ENCODE measurements at regions not wholly inside any gene's neighbourhood (a gene's known extent, or its start where the extent isn't known, plus 50 kb on each side); places are given as distances from the start of the nearest gene placed in this dataset.
"Not testable (repeated sequence)": the region's sequence is repeated elsewhere in the genome, so short reads cannot be mapped to it uniquely, and the experiment has no call there.

DNA sequence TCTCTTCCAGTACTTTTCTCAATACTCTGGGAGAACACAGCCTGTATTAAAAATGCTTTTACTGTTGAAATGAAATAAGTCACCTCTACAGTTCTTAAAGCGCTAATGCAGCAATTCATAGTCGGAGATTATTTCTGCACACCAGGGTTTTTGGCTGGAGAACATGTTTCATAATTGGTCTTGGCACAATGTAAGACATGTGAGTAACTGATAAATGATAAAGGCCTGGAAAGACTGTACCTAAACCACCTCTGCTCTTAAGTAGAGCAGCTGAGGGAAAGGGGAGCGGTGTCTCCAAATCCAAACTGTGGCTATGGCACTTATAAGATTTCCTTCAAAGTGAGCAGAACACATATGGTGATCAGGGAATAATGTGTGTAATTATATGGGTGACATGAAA is 390.3 kb upstream of the MBL2 start:
- no peak for DNase-seq (ENCODE audit: low read depth)

DNA sequence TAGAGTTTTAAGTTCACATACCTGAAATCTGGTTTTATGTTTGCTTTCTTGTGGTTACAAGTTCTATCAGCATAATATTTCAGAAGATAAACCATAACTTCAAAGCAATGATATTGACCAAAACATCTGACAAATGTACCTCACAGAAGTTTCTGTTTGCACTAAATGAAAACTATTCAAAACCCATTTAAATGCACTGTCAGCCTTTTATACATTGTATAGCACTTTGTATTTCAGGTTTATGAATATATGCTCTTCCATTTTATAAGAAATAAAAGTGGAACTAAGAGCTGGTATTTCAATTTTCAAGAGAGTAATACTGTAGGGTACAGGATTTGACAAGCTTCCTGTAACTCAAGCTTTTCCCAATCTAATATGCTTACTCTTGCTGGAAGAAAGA is 388.6 kb upstream of the MBL2 start:
- no peak for DNase-seq (ENCODE audit: low read depth)

DNA sequence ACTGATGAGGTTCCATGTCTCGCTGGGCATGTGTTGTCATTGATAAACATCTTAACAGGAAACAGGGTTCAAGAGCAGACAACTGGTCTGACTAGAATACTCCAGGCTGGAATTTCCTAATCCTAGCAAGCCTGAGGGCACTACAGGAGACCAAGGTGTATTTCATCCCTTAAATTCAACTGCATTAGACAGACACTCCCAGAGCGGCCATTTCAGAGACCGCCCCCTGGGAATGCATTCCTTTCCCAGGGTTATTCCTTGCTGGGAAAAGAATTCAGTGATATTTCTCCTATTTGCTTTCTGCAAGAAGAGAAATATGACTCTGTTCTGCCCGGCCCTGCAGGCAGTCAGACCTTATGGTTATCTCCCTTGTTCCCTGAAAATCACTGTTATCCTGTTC is 383.1 kb upstream of the MBL2 start:
- not testable (repeated sequence) for DNase-seq (ENCODE audit: low read depth)

DNA sequence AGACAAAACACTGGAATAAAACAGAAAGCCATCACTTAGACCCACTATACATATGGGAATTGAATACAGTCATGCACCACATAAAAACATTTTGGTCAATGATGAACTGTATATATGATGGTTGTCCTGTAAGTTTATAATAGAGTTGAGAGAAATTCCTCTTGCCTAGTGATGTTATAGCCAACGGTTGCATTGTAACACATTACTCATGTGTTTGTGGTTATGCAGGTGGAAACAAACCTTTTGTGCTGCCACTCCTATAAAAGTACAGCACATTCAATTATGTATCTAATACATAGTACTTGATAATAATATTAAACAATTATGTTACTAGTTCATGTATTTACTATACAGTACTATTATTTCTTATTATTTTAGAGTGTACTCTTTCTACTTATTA is 381.2 kb upstream of the MBL2 start:
- no peak for DNase-seq (ENCODE audit: low read depth)

DNA sequence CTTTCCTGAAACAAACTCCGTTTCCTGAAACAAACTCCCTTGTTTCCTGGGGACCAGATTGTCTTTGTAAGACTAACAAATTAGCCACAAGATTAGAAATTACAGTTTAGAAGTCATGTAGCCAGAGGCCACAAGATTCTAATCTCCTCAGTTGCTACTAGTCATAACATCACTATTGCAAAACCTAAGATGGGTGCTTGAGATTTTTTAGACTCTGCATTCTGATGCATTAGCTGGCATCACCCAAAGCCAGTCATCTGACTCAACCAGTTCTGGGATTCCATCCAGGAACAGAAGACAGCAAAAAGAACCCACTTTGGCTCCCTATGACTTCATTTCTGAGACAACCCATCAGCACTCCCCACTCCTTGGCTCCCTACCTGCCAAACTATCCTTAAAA is 367.9 kb upstream of the MBL2 start:
- peak; percentile 76 for DNase-seq (ENCODE audit: low read depth)

DNA sequence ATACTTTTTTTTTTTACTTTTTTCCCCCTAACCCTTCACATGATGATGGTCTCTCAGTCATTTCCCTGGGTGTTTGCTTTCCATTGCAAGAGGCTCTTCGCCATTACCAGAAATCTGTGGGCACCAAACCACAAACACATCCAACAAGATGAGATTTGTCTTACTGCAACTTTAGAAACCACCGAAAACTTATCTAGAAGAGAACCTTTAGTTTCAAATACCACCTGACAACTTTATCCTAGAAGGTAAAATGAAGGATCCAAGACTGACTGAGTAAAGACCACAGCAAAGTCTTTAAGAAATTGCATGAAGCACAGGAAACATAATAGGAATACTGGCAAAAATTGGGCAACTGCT is 363.3 kb upstream of the MBL2 start:
- no peak for DNase-seq (ENCODE audit: low read depth)

DNA sequence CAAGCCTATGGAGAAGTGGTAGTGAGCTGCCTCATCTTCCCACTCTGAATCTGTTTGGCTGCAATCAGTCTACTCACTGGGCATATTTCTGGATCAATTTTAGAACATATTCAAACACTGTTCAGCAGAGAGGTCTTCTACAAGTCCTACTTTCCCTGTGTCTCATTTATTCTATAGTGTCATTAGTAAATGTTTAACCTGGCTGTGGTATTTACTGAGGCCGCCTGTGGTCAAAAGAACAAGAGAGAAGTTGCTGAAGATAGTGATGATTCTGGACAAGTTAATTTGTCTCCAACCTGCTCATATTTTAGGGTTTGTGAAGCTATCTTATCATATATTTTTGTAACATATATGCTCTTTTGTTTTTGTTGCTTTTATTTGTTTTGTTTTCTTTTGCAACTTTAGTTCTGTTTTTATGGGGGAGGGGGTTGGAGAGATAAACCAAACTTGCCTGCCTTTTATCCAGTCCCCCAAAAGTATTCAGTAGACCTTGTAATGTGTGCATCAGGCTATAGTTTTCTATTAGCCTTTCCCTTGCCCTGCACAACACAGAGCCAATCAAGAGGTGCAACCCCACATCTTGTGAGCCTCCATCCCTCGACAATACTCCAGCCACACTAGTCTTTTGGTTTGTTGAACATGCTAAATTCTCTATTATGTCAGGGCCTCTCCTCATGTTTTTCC is 362.8 kb upstream of the MBL2 start:
- no peak for DNase-seq (ENCODE audit: low read depth)

DNA sequence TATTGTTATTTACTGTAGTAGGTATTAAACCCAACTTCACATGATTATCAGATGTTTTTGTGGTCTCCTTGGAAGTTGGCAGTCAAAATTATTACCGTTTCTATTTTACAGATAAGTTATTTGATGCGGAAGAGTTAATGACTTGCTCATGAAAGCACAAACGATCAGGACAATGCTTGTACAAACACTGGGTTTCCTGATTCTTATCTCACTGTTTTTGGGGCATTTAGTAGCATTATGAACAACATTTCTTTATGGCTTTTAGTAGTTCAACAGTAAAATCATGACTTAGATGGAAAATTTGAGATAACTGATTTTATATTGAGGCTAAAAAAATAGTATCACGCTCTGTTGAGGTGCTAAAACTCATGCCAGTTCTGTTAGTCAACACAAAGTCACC is 361.5 kb upstream of the MBL2 start:
- no peak for DNase-seq (ENCODE audit: low read depth)

DNA sequence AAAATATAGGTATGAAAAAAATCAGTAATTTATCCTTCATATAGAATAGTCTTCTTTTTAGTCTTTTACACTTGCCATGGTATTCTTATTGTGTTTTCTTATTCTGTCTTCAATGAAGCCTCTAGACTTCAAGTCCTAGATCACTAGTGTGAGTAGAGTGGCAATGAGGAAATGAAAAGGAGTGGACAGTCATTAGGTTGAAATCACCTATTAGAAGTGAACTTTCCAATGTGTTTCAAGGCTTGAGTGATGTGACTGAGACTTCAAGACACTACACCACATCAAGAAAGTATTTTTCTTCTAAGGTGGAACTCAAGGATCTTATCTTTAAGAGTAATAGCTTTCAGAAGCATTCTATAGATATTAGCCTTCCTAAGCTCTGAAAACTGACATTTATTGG is 357.8 kb upstream of the MBL2 start:
- DNase-seq (ENCODE audit: low read depth) = no peak

DNA sequence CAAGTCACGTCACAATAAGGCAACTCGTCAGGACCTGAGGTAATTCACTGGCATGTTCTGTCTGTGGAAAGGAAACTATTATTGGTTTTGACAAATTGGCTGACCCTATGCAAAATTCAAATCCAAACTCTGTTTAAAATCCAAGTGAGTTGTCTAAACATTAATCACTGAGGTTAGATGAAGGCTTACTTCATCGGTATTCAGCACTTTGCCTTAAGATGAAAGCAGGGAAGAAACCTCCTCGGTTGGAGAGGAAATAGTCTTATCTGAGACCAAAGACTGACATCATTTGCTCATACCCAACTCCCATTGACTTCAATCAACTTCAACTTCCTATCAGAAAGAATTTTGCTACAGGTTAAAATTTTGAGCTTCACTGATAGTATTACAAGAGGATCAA is 355.1 kb upstream of the MBL2 start:
- no peak for DNase-seq (ENCODE audit: low read depth)

DNA sequence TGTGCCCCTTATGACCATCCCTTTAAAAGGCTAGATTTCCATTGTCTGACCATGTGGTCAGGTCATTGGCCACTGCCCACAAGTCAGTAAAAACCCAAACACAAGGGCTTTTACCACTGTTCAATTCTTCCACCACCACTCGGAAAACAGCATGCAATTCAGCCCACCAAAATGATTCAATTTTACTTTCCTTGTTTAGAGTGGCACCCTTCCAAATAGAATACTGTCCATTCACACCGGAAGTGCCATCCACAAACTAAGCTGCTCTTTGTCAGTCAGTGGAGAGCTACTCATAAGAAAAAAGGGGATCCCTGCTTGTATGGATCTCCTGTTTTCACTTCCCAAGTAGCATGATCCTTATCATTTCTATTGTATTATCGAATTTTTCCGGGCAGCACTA is 350.7 kb upstream of the MBL2 start:
- DNase-seq (ENCODE audit: low read depth) = no peak

DNA sequence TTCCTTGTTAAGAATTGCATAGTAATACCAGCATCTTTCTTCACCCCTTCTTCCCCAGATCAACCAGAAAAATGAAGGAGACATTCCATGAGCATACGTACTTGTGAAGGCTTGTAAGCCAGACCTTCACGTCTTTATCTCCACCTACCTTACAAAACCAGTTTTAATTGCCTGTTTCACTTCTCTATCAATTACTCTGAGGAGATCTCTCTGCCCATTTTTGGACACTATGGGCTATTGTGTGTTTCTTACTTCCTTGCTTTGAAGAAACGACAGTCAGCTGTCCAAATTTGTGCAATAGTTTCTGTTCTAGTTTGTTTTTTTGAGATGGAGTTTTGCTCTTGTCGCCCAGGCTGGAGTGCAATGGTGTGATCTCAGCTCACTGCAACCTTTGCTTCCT is 349.7 kb upstream of the MBL2 start:
- DNase-seq (ENCODE audit: low read depth) = no peak

DNA sequence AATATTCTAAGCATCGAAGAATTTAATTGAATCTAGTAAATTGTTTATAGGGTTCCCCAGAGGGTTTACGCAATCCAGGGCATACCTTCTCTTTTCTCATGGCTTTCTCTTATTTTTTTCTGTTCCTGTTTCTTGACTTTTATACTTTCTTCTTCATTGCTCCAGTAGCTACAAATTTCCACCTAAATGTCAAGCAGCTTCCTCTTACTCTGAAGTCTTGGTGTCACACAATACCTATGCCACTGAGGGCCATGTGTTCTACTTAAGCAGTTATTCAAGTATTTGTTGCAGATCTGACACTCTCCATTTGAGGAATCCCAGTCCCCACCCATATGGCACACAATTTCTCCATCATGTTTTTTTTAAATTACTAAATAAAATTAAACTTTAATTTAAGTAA is 343.1 kb upstream of the MBL2 start:
- no peak for DNase-seq (ENCODE audit: low read depth)

DNA sequence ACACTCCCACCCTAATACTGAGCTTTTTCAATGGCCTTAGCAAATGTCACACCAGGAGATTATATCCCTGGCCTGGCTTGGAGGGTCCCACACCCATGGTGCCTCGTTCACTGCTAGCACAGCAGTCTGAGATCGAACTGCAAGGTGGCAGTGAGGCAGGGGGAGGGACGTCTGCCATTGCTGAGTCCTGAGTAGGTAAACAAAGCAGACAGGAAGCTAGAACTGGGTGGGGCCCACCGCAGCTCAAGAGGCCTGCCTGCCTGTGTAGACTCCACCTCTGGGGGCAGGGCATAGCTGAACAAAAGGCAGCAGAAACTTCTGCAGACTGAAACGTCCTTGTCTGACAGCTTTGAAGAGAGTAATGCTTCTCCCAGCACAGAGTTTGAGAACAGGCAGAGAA is 338.9 kb upstream of the MBL2 start:
- DNase-seq (ENCODE audit: low read depth) = no peak

DNA sequence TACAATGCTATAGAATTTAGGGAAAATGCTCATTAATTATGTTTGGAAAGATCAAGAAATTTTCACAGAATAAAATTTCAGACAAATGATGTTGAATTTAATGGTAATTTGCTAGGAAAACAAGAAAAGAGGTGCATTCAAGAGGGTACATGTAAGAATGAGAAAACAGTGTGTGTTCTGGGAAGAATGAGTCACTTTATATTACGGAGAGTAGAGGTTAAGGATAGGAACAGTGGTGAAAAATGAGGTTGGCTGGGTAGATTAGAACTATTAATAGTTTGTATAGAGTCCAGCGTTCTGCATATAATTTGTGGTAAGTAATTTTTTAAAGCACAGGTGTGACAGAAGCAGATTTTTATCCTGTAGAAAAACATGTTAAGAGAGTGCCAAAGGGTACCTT is 336.7 kb upstream of the MBL2 start:
- peak; percentile 1 for DNase-seq (ENCODE audit: low read depth)

DNA sequence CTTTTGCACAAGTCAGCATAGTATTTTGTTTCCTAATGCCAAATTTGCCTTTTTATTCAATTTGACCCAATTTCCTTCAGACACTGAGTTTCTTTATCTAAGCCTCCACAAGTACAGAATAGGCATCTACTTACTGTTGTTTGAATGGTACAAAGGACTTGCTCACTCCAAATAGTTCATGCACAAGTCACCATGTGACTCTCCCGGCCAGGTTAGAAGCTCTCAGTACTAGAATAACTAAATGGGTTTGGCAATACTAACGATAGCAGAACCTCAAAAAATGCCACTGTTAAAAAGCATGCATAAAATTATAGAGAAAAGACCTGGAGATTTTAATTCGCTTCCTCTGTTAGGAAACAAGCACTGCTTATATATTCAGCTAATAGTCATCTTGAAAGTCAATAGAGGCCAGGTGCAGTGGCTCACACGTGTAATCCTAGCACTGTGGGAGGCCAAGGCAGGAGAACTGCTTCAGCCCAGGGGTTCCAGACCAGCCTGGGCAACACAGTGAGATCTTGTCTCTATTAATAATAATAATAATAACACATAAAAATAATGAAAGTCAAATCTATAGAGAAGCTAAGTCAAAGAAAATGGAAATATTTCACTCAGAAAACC is 335.8 kb upstream of the MBL2 start:
- no peak for DNase-seq (ENCODE audit: low read depth)

DNA sequence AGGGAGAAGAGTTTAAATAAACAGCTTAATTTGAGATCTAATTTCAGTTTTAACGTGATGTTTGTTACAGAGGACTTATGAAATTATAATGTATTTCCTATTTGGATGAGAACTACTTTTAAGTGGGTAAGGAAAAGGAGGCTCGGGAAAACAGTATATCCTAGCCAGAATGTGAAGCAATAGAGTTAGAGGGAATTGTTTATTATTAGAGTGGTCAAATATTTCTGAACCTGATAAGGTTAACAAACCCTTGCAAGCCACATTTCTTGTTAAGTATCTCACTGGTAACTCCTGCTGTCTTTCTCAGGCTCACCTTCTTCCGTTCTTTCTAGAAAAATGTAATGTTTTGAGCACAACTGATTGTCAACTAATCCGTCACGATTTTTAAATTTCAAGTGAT is 335.1 kb upstream of the MBL2 start:
- peak; percentile 1 for DNase-seq (ENCODE audit: low read depth)

DNA sequence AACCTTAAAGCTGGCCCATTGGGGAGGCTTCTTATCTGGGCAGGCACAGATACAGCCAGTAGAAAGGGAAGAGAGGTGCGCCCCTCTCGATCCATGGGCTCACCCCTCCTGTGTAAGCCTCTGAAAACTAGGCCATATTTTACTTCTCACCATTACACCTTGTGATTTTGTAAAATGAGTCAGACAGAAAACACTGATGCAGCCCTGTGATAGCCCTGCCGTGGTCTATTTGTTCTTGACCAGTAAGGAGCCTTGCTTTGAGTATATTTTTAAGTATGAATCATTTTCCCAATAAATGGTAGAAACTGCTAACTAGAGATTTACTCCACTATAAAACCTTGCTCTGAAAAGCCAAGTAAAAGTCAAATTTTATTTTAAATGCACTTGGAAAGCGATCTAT is 329.8 kb upstream of the MBL2 start:
- no peak for DNase-seq (ENCODE audit: low read depth)

DNA sequence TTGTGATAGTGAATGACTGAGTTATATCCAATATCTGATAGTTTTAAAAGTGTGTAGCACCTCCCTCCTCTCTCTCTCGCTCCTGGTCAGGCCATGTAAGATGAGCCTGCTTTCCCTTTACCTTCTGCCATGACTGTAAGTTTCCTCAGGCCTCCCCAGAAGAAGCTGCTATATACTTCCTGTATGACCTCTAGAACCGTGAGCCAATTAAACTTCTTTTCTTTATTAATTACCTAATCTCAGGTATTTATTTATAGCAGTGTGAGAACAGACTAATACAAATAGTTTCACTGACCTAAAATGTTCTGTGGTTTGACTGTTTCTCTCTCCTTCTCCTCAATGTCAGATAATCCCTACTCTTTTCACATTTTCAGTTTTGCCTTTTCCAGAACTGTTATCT is 321.3 kb upstream of the MBL2 start:
- DNase-seq (ENCODE audit: low read depth) = no peak

DNA sequence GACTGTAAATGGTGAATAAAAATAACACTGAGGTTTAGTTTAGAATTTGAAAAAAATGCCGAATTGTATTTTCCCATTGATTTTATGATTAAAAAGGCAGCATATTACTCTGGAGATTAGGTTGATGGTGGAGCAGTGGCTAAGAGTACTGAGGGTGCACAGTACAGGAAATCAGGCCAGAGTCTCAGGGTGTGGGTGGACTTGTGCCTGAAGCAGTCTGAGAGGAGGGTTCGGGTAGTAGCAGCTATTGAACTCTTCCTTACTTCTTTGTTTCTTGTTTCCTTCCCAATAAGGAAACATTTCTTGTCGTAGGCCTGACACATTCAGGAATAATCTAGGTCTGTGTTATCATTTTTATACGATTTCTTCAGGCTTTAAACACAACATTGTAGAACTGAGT is 319.0 kb upstream of the MBL2 start:
- DNase-seq (ENCODE audit: low read depth) = no peak

DNA sequence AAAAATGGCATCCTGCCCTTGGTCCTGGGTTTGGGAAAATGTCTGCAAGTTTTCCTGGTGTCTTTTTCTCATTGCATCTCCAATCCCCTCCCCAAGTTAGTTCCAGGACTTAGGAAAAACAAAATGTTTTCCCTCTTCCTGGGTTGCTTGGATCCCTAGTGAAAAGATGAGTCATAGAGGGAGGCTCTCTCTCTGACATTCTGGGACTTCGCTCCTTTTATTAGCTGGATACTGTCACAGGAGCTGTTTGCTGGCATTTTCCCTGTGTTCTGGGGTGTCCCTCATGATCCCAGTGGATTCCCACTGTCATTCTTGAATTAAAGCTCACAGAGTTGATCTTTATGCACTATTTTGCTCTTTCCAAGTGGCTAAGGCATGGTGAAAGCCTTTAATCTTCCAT is 316.4 kb upstream of the MBL2 start:
- no peak for DNase-seq (ENCODE audit: low read depth)

DNA sequence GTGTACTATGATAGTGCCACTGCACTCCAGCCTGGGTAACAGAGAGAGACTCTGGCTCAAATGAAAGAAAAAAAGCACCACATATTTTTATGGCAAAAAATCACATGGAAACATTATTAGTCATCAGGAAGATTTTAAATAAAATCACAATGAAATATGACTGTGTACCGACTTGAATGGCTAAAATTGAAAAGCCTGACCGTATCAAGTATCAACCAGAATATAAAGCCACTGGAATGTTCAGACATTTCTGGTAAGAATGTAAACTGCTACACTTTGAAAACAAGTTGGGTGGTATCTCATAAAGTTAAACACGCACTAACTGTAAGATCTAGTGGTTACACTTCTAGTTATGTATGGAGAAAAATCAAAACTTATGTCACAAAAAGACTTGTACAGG is 306.7 kb upstream of the MBL2 start:
- peak; percentile 1 for DNase-seq (ENCODE audit: low read depth)

DNA sequence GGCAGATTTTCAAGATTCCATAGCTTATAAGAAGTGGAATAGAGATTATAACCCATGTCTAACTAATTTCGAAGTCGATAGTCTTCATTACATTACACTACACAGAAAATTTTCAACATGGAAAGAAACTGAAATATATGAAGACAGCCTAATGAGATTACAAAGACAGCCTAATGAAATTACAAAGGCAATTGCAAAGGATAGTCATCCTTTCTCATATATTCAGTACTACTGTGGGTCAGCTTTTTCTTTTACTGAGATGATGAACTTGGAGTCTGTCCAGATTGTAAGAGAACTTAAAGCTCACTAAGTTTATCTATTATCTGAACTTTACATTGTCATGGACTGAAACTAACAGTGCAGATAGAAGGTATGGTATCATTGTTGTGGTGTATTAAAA is 304.4 kb upstream of the MBL2 start:
- DNase-seq (ENCODE audit: low read depth) = no peak

DNA sequence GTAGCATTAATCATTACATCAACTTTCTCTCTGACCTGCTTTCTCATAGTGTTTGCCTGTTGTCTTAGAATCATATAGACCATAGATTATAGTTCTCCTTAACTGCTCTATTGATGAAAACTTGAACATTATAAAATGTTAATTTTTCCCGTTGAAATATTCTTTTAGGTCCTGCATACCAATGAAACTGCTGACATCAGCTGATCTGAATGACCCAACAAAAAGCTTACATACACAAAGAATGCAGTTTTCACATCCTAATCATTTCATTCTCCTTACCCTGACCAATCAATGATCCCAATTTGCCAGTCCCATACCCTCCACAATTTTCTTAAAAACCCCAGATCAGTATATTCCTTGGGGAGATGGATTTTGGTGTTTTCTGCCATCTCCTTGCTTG is 302.9 kb upstream of the MBL2 start:
- DNase-seq (ENCODE audit: low read depth) = no peak

DNA sequence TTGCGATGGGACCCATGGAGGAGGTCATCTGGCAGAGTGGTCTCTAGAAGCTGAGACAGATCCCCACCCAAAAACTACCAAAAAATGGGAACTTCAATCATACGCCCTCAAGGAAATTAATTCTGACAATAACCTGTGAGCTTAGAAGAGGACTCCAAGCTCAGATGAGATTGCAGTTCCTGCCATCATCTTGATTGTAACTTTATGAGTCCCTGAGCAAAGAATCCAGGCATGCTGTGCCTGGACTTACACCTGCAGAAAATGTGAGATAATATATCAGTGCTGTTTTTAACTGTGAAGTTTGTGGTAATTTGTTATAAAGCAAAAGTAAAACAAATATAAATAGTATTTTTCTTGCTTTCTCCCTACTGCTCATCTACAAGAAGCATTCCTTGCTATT is 299.6 kb upstream of the MBL2 start:
- DNase-seq (ENCODE audit: low read depth) = no peak

Measured in amniotic epithelial cell (primary cell).